ENCODE measurements at regions not wholly inside any gene's neighbourhood (a gene's known extent, or its start where the extent isn't known, plus 50 kb on each side); places are given as distances from the start of the nearest gene placed in this dataset.
A peak's percentile ranks its signal among the peaks of the same experiment; 100 is the strongest.
"Not testable (repeated sequence)": the region's sequence is repeated elsewhere in the genome, so short reads cannot be mapped to it uniquely, and the experiment has no call there.

- no peak overlapping the region for H3K27ac ChIP-seq (ENCODE audit: low read length)
- no peak overlapping the region for H3K4me3 ChIP-seq (ENCODE audit: low read length)
- intact Hi-C loops (cut with DNase I) = no loop called here
- DNase-seq (no peak), ATAC-seq (no peak)
- H3K27me3 ChIP-seq (ENCODE audit: control insufficient read depth, insufficient read depth) = no peaks in the 10 kb centered on the region
- 93% methylated on average over 5 of the region's 5 CpGs for WGBS
- H3K9me3 ChIP-seq (ENCODE audit: control insufficient read depth, low read length) = no peaks in the 10 kb centered on the region
- H3K4me1 ChIP-seq (ENCODE audit: control insufficient read depth, insufficient read depth, low read length) = peaks cover 2% of the 10 kb centered on the region
Measured at GRCh38 chr5:124126504-124127217, 614.7 kb downstream of the CSNK1G3 start.

DNA sequence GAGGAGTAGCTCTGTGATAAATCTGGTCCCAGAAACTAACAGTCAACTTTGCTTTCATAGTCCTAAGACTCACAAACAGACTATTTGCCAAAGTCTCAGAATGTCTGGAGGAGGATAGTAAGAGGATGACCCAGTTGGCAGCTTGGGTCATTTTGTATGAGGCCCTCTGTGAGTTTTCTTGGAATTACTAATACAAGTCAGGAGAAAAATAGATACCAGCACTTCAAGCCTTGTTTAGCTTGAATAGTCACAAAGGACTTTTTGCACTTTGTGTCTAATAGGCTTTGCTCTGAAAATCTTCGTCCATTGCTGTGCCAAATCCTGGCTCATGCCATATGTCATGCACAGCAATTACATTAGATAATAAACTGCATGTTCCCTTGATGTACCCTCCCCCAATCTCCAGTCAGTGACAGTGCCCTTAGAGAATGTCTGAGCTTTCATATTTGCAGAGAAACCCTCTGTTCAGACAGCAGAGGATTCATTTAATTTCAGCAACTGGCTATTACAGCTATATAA, 612.8 kb downstream of the CSNK1G3 start:
- no peak overlapping the region for H3K4me3 ChIP-seq (ENCODE audit: low read length)
- H3K27me3 ChIP-seq (ENCODE audit: control insufficient read depth, insufficient read depth) = no peaks in the 10 kb centered on the region
- no peak overlapping the region for H3K27ac ChIP-seq (ENCODE audit: low read length)
- peaks cover 2% of the 10 kb centered on the region for H3K4me1 ChIP-seq (ENCODE audit: control insufficient read depth, insufficient read depth, low read length)
- no peaks in the 10 kb centered on the region for H3K9me3 ChIP-seq (ENCODE audit: control insufficient read depth, low read length)
- WGBS = 33% methylated on average over 1 of the region's 1 CpG
- ATAC-seq = peak in 1 of 2 donors; percentile 23
- no peak for DNase-seq
- intact Hi-C loops (cut with DNase I) = no loop called here

GRCh38 chr5:124121198-124121597, 609.2 kb downstream of the CSNK1G3 start:
- no peak overlapping the region for H3K27ac ChIP-seq (ENCODE audit: low read length)
- intact Hi-C loops (cut with DNase I) = no loop called here
- no peak for DNase-seq
- H3K27me3 ChIP-seq (ENCODE audit: control insufficient read depth, insufficient read depth) = no peaks in the 10 kb centered on the region
- H3K4me3 ChIP-seq (ENCODE audit: low read length) = no peak overlapping the region
- ATAC-seq = no peak
- 98% methylated on average over 2 of the region's 2 CpGs for WGBS
- peaks cover 2% of the 10 kb centered on the region for H3K4me1 ChIP-seq (ENCODE audit: control insufficient read depth, insufficient read depth, low read length)
- H3K9me3 ChIP-seq (ENCODE audit: control insufficient read depth, low read length) = no peaks in the 10 kb centered on the region

GRCh38 chr5:124114911-124115310, 602.9 kb downstream of the CSNK1G3 start:
- H3K27me3 ChIP-seq (ENCODE audit: control insufficient read depth, insufficient read depth) = no peaks in the 10 kb centered on the region
- no peak overlapping the region for H3K4me3 ChIP-seq (ENCODE audit: low read length)
- no peak for ATAC-seq
- DNase-seq = no peak
- no peaks in the 10 kb centered on the region for H3K9me3 ChIP-seq (ENCODE audit: control insufficient read depth, low read length)
- H3K4me1 ChIP-seq (ENCODE audit: control insufficient read depth, insufficient read depth, low read length) = no peaks in the 10 kb centered on the region
- no peak overlapping the region for H3K27ac ChIP-seq (ENCODE audit: low read length)
- intact Hi-C loops (cut with DNase I) = no loop called here

DNA sequence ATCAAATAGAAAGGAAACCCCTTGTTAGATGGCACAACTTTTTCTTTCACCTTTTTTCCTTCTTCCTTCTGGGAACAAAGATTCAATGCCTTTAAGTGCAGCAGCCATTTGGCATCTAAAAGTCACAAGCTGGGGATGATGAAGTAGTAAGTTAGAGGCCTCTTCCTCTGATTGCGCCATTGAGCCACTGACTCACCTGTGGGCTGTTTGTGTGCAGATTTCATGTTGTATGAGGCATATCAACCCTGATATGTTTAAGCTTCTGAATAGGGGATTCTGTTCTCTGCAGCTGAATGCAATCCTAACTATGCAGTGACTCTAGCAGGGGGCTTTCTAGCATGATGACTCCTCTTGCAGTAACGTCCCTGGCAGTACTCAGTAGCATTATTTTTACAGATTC, 599.9 kb downstream of the CSNK1G3 start:
- Histone ChIP-seq H3K27ac (ENCODE audit: low read length) (no peak overlapping the region), H3K4me1 (ENCODE audit: control insufficient read depth, insufficient read depth, low read length) (no peaks in the 10 kb centered on the region), H3K27me3 (ENCODE audit: control insufficient read depth, insufficient read depth) (no peaks in the 10 kb centered on the region), H3K9me3 (ENCODE audit: control insufficient read depth, low read length) (no peaks in the 10 kb centered on the region), H3K4me3 (ENCODE audit: low read length) (no peak overlapping the region)
- DNase-seq (no peak), ATAC-seq (no peak)
- intact Hi-C loops (cut with DNase I) = no loop called here
- 91% methylated on average over 2 of the region's 2 CpGs for WGBS

DNA sequence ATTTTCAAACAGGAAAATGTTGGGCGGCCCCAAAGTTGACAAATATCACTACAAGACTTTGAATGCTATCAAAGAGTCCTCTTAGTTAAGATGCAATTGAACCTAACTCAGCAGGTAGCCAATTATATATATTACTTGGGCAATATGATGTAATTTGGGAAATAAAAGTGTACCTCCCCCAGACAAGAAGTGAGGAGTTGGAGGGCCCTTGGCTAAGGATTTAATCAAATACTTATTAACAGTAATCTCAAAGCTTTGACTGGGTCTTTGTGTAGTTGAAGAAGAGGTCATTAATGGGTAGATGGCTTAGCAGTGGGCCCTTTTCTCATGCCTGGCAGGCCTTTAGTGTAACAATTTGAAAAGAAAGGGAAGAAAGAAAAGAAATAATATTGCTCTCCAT, 599.0 kb downstream of the CSNK1G3 start:
- no peaks in the 10 kb centered on the region for H3K4me1 ChIP-seq (ENCODE audit: control insufficient read depth, insufficient read depth, low read length)
- intact Hi-C loops (cut with DNase I) = no loop called here
- H3K9me3 ChIP-seq (ENCODE audit: control insufficient read depth, low read length) = no peaks in the 10 kb centered on the region
- WGBS = 97% methylated on average over 1 of the region's 1 CpG
- no peak overlapping the region for H3K4me3 ChIP-seq (ENCODE audit: low read length)
- no peak overlapping the region for H3K27ac ChIP-seq (ENCODE audit: low read length)
- H3K27me3 ChIP-seq (ENCODE audit: control insufficient read depth, insufficient read depth) = no peaks in the 10 kb centered on the region
- DNase-seq = no peak
- ATAC-seq = no peak

DNA sequence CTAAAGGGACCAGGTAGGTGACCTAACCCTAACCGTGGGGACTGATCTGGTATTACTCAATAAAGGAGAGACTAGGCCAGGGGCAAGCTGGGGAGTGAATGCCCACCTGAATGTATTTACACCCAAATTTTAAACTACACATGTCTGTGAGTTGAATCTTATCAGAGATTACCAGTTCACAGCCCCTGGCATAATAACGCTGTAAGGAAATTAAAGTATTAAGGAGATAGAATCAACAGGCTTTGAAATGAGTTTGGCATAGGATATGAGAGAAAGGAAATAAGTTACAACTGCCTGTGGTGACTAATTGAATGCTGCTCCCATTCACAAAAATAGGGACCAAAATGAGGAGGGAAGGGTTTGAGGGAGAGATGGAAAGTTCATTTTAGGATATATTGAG, 593.3 kb downstream of the CSNK1G3 start:
- H3K27ac ChIP-seq (ENCODE audit: low read length) = no peak overlapping the region
- H3K9me3 ChIP-seq (ENCODE audit: control insufficient read depth, low read length) = no peaks in the 10 kb centered on the region
- H3K4me3 ChIP-seq (ENCODE audit: low read length) = no peak overlapping the region
- DNase-seq (no peak), ATAC-seq (no peak)
- no peaks in the 10 kb centered on the region for H3K27me3 ChIP-seq (ENCODE audit: control insufficient read depth, insufficient read depth)
- no peaks in the 10 kb centered on the region for H3K4me1 ChIP-seq (ENCODE audit: control insufficient read depth, insufficient read depth, low read length)
- intact Hi-C loops (cut with DNase I) = no loop called here
- 68% methylated on average over 2 of the region's 2 CpGs for WGBS

- Histone ChIP-seq H3K27ac (ENCODE audit: low read length) (no peak overlapping the region), H3K9me3 (ENCODE audit: control insufficient read depth, low read length) (no peaks in the 10 kb centered on the region), H3K4me1 (ENCODE audit: control insufficient read depth, insufficient read depth, low read length) (no peaks in the 10 kb centered on the region), H3K4me3 (ENCODE audit: low read length) (no peak overlapping the region), H3K27me3 (ENCODE audit: control insufficient read depth, insufficient read depth) (no peaks in the 10 kb centered on the region)
- DNase-seq (no peak), ATAC-seq (no peak)
- 72% methylated on average over 1 of the region's 1 CpG for WGBS
- intact Hi-C loops (cut with DNase I) = no loop called here
Measured at GRCh38 chr5:124104821-124105220, 592.8 kb downstream of the CSNK1G3 start.

GRCh38 chr5:124104344-124104743, 592.4 kb downstream of the CSNK1G3 start:
- Histone ChIP-seq H3K27ac (ENCODE audit: low read length) (no peak overlapping the region), H3K9me3 (ENCODE audit: control insufficient read depth, low read length) (no peaks in the 10 kb centered on the region), H3K4me1 (ENCODE audit: control insufficient read depth, insufficient read depth, low read length) (no peaks in the 10 kb centered on the region), H3K4me3 (ENCODE audit: low read length) (no peak overlapping the region), H3K27me3 (ENCODE audit: control insufficient read depth, insufficient read depth) (no peaks in the 10 kb centered on the region)
- intact Hi-C loops (cut with DNase I) = no loop called here
- no peak for ATAC-seq
- 89% methylated on average over 3 of the region's 3 CpGs for WGBS
- no peak for DNase-seq

- H3K27ac ChIP-seq (ENCODE audit: low read length) = no peak overlapping the region
- no peak for DNase-seq
- intact Hi-C loops (cut with DNase I) = no loop called here
- no peaks in the 10 kb centered on the region for H3K27me3 ChIP-seq (ENCODE audit: control insufficient read depth, insufficient read depth)
- no peak overlapping the region for H3K4me3 ChIP-seq (ENCODE audit: low read length)
- no peaks in the 10 kb centered on the region for H3K4me1 ChIP-seq (ENCODE audit: control insufficient read depth, insufficient read depth, low read length)
- 53% methylated on average over 1 of the region's 1 CpG for WGBS
- no peak for ATAC-seq
- H3K9me3 ChIP-seq (ENCODE audit: control insufficient read depth, low read length) = no peaks in the 10 kb centered on the region
Measured at GRCh38 chr5:124103671-124104070, 591.7 kb downstream of the CSNK1G3 start.

DNA sequence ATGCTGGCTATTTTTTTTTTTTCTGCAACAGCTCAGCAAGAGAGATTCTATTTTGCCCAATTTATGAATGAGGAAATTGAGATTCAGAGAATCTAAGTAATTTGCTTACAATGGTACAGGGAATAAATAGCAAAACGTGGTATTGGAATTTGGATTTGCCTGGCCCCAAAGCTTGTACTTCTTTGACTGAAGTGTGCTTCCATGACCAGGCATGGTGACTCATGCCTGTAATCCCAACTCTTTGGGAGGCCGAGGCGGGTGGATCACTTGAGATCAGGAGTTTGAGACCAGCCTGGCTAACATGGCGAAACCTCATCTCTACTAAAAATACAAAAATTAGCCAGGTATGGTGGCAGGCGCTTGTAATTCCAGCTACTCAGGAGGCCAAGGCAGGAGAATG, 591.1 kb downstream of the CSNK1G3 start:
- DNase-seq; H3K27ac ChIP-seq (ENCODE audit: low read length); H3K9me3 ChIP-seq (ENCODE audit: control insufficient read depth, low read length); intact Hi-C loops (cut with DNase I); ATAC-seq; H3K4me3 ChIP-seq (ENCODE audit: low read length); H3K27me3 ChIP-seq (ENCODE audit: control insufficient read depth, insufficient read depth); H3K4me1 ChIP-seq (ENCODE audit: control insufficient read depth, insufficient read depth, low read length): not testable (repeated sequence)
- WGBS = 94% methylated on average over 5 of the region's 5 CpGs

- WGBS = 67% methylated on average over 3 of the region's 3 CpGs
- no peak for DNase-seq
- intact Hi-C loops (cut with DNase I) = no loop called here
Measured at GRCh38 chr5:124102486-124102885, 590.5 kb downstream of the CSNK1G3 start.

More at GRCh38 chr5:124102486-124102885, 590.5 kb downstream of the CSNK1G3 start:
- Histone ChIP-seq H3K9me3 (ENCODE audit: control insufficient read depth, low read length) (no peaks in the 10 kb centered on the region), H3K27me3 (ENCODE audit: control insufficient read depth, insufficient read depth) (no peaks in the 10 kb centered on the region), H3K4me3 (ENCODE audit: low read length) (no peak overlapping the region), H3K27ac (ENCODE audit: low read length) (no peak overlapping the region), H3K4me1 (ENCODE audit: control insufficient read depth, insufficient read depth, low read length) (no peaks in the 10 kb centered on the region)
- no peak for ATAC-seq

Measured in right cardiac atrium (tissue), 5 donors.